Kidney (tissue), 13 donors: ENCODE measurements at regions not wholly inside any gene's neighbourhood (a gene's known extent, or its start where the extent isn't known, plus 50 kb on each side); places are given as distances from the start of the nearest gene placed in this dataset.

Source experiments
- DNase-seq, 5 donors: peaks; one replicate each; pipeline ENCODE4 v3.0.0-alpha.2; 2013 to 2020
- FAIRE-seq: peaks from 2 replicates; lab custom pipeline; 2012; peaks lifted over from hg19 to GRCh38; lab: Jason Lieb, UNC
- H3K27ac ChIP-seq, 2 donors: one replicate each; pipeline ENCODE4 v1.7.0; 2013; ENCODE audit warnings: low read depth in 2 of 2, low read length in 2 of 2, inconsistent platforms in 1 of 2
- H3K27me3 ChIP-seq: one replicate; pipeline ENCODE4 v1.7.1; 2013; ENCODE audit warnings: low read length, inconsistent platforms; ENCODE audit not compliant: control insufficient read depth, insufficient read depth
- H3K36me3 ChIP-seq, 3 donors: one replicate each; pipeline versions ENCODE4 v1.7.0 to v1.7.1; 2013; ENCODE audit warnings: low read length in 3 of 3, control low read depth in 1 of 3, inconsistent platforms in 1 of 3; ENCODE audit not compliant: insufficient read depth in 3 of 3, control insufficient read depth in 2 of 3
- H3K4me1 ChIP-seq, 3 donors: one replicate each; pipeline versions ENCODE4 v1.7.0 to v1.7.1; 2013; ENCODE audit warnings: low read length in 3 of 3, inconsistent platforms in 1 of 3, low read depth in 1 of 3; ENCODE audit not compliant: control insufficient read depth in 2 of 3, insufficient read depth in 2 of 3
- H3K4me3 ChIP-seq, 3 donors: one replicate each; pipeline versions ENCODE4 v1.7.0 to v1.8.1; 2013; ENCODE audit warnings: low read length in 3 of 3, control low read depth in 1 of 3, inconsistent platforms in 1 of 3
- H3K9ac ChIP-seq, 3 donors: one replicate each; pipeline versions ENCODE4 v1.7.0 to v1.7.1; 2013; ENCODE audit warnings: low read length in 3 of 3, control low read depth in 1 of 3, inconsistent platforms in 1 of 3
- H3K9me3 ChIP-seq, 3 donors: one replicate each; pipeline versions ENCODE4 v1.7.0 to v1.7.1; 2013; ENCODE audit warnings: low read length in 3 of 3, control low read depth in 1 of 3, inconsistent platforms in 1 of 3; ENCODE audit not compliant: control insufficient read depth in 2 of 3, insufficient read depth in 1 of 3
- CTCF ChIP-seq: IDR thresholded peaks from 3 replicates; pipeline ENCODE4 v1.5.1; 2012; ENCODE audit warnings: mild to moderate bottlenecking, moderate library complexity, borderline replicate concordance; ENCODE audit not compliant: insufficient read depth; ENCODE audit errors: extremely low read depth
- intact Hi-C: fragments of 100-400 bp; cut with DNase I; formaldehyde crosslinking; loops from one replicate; pipeline ENCODE4 v1.11.1; 2022
- donor health status: control.
- donor health status: control.
- donor health status: control.
- donor health status: control.
- donor health status: control.
- donor health status: DM: yes; HTN: yes; CAD: no.
- donor health status: Normal renal cell carcinoma (clear cell type).

- no peak for TF ChIP-seq CTCF
- Histone ChIP-seq H3K27me3 (no peaks in the 10 kb centered on the region), H3K9me3 (no peaks in the 10 kb centered on the region), H3K4me3 (no peak overlapping the region), H3K27ac (no peak overlapping the region), H3K36me3 (no peaks in the 10 kb centered on the region), H3K4me1 (peaks cover 0 to 1% (median 0%) of the 10 kb centered on the region in 3 donors), H3K9ac (no peak overlapping the region)
- intact Hi-C loops, result no loop called here
- no peak for DNase-seq
- FAIRE-seq, result no peak
These were observed 77.7 kb upstream of the STAC start for GRCh38 chr3:36302626-36303025.

- H3K27me3 ChIP-seq, result no peaks in the 10 kb centered on the region
- no peaks in the 10 kb centered on the region for H3K4me1 ChIP-seq
- H3K4me3 ChIP-seq, result no peak overlapping the region
- no peak overlapping the region for H3K9ac ChIP-seq
- DNase-seq, result no peak
- no peak for FAIRE-seq
- no peak for TF ChIP-seq CTCF
- no peaks in the 10 kb centered on the region for H3K36me3 ChIP-seq
- H3K9me3 ChIP-seq, result no peaks in the 10 kb centered on the region
- intact Hi-C loops, result no loop called here
- H3K27ac ChIP-seq, result no peak overlapping the region
These were observed 77.0 kb upstream of the STAC start for GRCh38 chr3:36303286-36303685.

GRCh38 chr3:36305929-36306520 is 74.3 kb upstream of the STAC start:
- DNase-seq, result no peak
- Histone ChIP-seq H3K9ac (no peak overlapping the region), H3K4me1 (no peaks in the 10 kb centered on the region), H3K9me3 (no peaks in the 10 kb centered on the region), H3K4me3 (no peak overlapping the region), H3K27me3 (no peaks in the 10 kb centered on the region), H3K36me3 (no peaks in the 10 kb centered on the region), H3K27ac (no peak overlapping the region)
- intact Hi-C loops, result no loop called here
- FAIRE-seq, result no peak
- TF ChIP-seq CTCF, result no peak

- H3K27ac ChIP-seq, result no peak overlapping the region
- no peak for TF ChIP-seq CTCF
- H3K9ac ChIP-seq, result no peak overlapping the region
- no peak overlapping the region for H3K4me3 ChIP-seq
- no peaks in the 10 kb centered on the region for H3K36me3 ChIP-seq
- DNase-seq, result no peak
- no peak for FAIRE-seq
- no peaks in the 10 kb centered on the region for H3K4me1 ChIP-seq
- no peaks in the 10 kb centered on the region for H3K27me3 ChIP-seq
- H3K9me3 ChIP-seq, result no peaks in the 10 kb centered on the region
- intact Hi-C loops, result no loop called here
These were observed 71.2 kb upstream of the STAC start for GRCh38 chr3:36309092-36309491.
